GM12874 (cell line): ENCODE measurements at regions not wholly inside any gene's neighbourhood (a gene's known extent, or its start where the extent isn't known, plus 50 kb on each side); places are given as distances from the start of the nearest gene placed in this dataset.

Experiments
- CTCF ChIP-seq: IDR thresholded peaks from 2 replicates; pipeline ENCODE4 v1.5.1; 2011; ENCODE audit warnings: low read depth, mild to moderate bottlenecking, control low read depth, low read length, moderate library complexity; ENCODE audit not compliant: insufficient read depth

GRCh38 chr5:28648108-28648507 lies 1609.7 kb upstream of the CDH9 start:
- TF ChIP-seq CTCF = no peak

GRCh38 chr5:28632607-28633006 lies 1594.2 kb upstream of the CDH9 start:
- no peak for TF ChIP-seq CTCF

GRCh38 chr5:28603869-28604268 lies 1565.5 kb upstream of the CDH9 start:
- no peak for TF ChIP-seq CTCF

GRCh38 chr5:28602429-28602828 lies 1564.0 kb upstream of the CDH9 start:
- no peak for TF ChIP-seq CTCF

GRCh38 chr5:28580616-28581015 lies 1542.2 kb upstream of the CDH9 start:
- TF ChIP-seq CTCF = no peak

GRCh38 chr5:28576022-28576421 lies 1537.6 kb upstream of the CDH9 start:
- peak; percentile 30; the same call in 1 of the 2 replicates for TF ChIP-seq CTCF

- no peak for TF ChIP-seq CTCF
Measured at GRCh38 chr5:28575368-28575767, 1537.0 kb upstream of the CDH9 start.

GRCh38 chr5:28574606-28575005 lies 1536.2 kb upstream of the CDH9 start:
- no peak for TF ChIP-seq CTCF
